ENCODE measurements at regions not wholly inside any gene's neighbourhood (a gene's known extent, or its start where the extent isn't known, plus 50 kb on each side); places are given as distances from the start of the nearest gene placed in this dataset.

- DNase-seq (ENCODE audit: low spot score) (no peak), FAIRE-seq (no peak), ATAC-seq (no peak)
- no peak overlapping the region for H2AFZ ChIP-seq (ENCODE audit: low read length)
- H3K27me3 ChIP-seq (ENCODE audit: control insufficient read depth in 1 of 2, insufficient read depth in 2 of 2, low read length in 2 of 2) = no peaks in the 10 kb centered on the region
- no peak overlapping the region for H3K27ac ChIP-seq (ENCODE audit: extremely low read length, insufficient read depth, low read length)
- in situ Hi-C loops (cut with HindIII; ENCODE audit: extremely low pct_ligation_motif_present, low pct_unique_long_range_greater_than_20kb) = no loop called here
- H3K4me2 ChIP-seq (ENCODE audit: low read depth, low read length) = no peak overlapping the region
- no peak overlapping the region for H3K9ac ChIP-seq (ENCODE audit: insufficient read depth, low read depth, low read length)
- H3K9me3 ChIP-seq (ENCODE audit: low read length) = peaks cover 6% of the 10 kb centered on the region
- no TSS peak for BruUV-seq (replicated peaks)
- intact Hi-C loops (cut with micrococcal nuclease; ENCODE audit: unreplicated experiment) = no loop called here
- POLR2A ChIA-PET = no interaction called here
- no peaks in the 10 kb centered on the region for H3K4me1 ChIP-seq (ENCODE audit: insufficient read depth, low read length)
- CTCF ChIA-PET (ENCODE audit: low intra/inter-chr PET ratio, low total read pairs) = no interaction called here
- WGBS (ENCODE audit: low lambda C conversion rate) = 87% methylated on average over 6 of the region's 6 CpGs
- no peak overlapping the region for H3K4me3 ChIP-seq (replicated peaks in 1 of 3; ENCODE audit: insufficient read depth in 1 of 3, low read depth in 2 of 3, low read length in 3 of 3)
- no peaks in the 10 kb centered on the region for H3K79me2 ChIP-seq (ENCODE audit: insufficient read depth, low read length)
- peaks cover 0 to 2% of the 10 kb centered on the region in 2 experiments; a peak in 1 of 5 replicates for H3K36me3 ChIP-seq (replicated peaks in 1 of 2; ENCODE audit: control insufficient read depth in 1 of 2, insufficient read depth in 2 of 2, low read length in 2 of 2)
- TF ChIP-seq TRIM24 (CRISPR knock-in tag; IDR thresholded peaks at IDR 0.05) (no peak), ZNF572 (CRISPR knock-in tag; IDR thresholded peaks at IDR 0.05) (no peak), SRF (IDR thresholded peaks at IDR 0.05; ENCODE audit: low read depth, low read length) (no peak), RAD51 (IDR thresholded peaks at IDR 0.05; ENCODE audit: borderline replicate concordance) (no peak), KAT7 (CRISPR knock-in tag; IDR thresholded peaks at IDR 0.05; ENCODE audit: borderline replicate concordance) (no peak), ZFYVE20 (CRISPR knock-in tag; IDR thresholded peaks at IDR 0.05; ENCODE audit: borderline replicate concordance, low read depth) (no peak), TSC22D2 (CRISPR knock-in tag; IDR thresholded peaks at IDR 0.05; ENCODE audit: borderline replicate concordance) (no peak), ZNF761 (CRISPR knock-in tag; conservative IDR thresholded peaks at IDR 0.05) (no peak), ZNF503 (CRISPR knock-in tag; IDR thresholded peaks at IDR 0.05) (no peak), ZNF441 (CRISPR knock-in tag; IDR thresholded peaks at IDR 0.05; ENCODE audit: borderline replicate concordance) (no peak), DMAP1 (CRISPR knock-in tag; IDR thresholded peaks at IDR 0.05) (no peak)
- H4K20me1 ChIP-seq (ENCODE audit: insufficient read depth, low read length) = no peaks in the 10 kb centered on the region
Measured at GRCh38 chr21:29450058-29450457, 151.3 kb downstream of the BACH1 start.

All from HepG2 (cell line).